CD4-positive, alpha-beta T cell treated with Interleukin-21 for 1 hour (primary cell): ENCODE measurements at regions not wholly inside any gene's neighbourhood (a gene's known extent, or its start where the extent isn't known, plus 50 kb on each side); places are given as distances from the start of the nearest gene placed in this dataset.
A peak's percentile ranks its signal among the peaks of the same experiment; 100 is the strongest.
"Not testable (repeated sequence)": the region's sequence is repeated elsewhere in the genome, so short reads cannot be mapped to it uniquely, and the experiment has no call there.

Source experiments
- DNase-seq: peaks from one replicate; pipeline ENCODE4 v3.0.0-alpha.2; 2020

DNA sequence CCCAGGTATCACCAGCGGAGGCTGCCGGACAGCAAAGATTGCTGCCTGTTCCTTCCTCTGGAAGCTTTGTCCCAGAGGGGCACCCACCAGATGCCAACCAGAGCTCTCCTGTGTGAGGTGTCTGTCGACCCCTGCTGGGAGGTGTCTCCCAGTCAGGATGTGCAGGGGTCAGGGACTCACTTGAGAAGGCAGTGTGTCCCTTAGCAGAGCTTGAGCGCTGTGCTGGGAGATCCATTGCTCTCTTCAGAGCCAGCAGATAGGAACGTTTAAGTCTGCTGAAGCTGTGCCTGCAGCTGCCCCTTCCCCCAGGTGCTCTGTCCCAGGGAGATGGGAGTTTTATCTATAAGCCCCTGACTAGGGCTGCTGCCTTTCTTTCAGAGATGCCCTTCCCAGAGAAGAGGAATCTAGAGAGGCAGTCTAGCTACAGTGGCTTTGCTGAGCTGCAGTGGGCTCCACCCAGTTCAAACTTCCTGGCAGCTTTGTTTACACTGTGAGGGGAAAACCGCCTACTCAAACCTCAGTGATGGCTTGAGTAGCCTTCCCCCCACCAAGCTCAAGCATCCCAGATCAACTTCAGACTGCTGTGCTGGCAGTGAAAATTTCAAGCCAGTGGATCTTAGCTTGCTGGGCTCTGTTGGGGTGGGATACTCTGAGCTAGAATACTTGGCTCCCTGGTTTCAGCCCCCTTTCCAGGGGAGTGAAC, 253.7 kb downstream of the SPATA31A6 start:
- not testable (repeated sequence) for DNase-seq

DNA sequence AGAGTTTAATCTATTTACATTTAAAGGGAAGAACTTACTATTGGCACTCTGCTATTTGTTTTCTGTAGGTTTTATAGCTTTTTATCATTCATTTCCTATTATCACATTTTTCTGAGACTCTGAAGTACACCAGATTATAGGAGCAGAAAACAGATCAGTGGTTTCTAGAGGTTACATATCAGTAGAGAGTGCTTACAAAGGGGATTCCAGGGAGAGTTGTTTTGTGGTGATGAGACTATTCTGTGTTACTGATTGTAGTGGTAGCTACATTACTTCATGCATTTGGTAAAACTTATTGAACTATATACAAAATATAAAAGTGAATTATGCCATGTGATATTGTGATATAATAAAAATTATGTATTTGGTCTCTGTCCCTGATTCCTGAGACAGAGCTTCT, 259.2 kb downstream of the SPATA31A6 start:
- not testable (repeated sequence) for DNase-seq

DNA sequence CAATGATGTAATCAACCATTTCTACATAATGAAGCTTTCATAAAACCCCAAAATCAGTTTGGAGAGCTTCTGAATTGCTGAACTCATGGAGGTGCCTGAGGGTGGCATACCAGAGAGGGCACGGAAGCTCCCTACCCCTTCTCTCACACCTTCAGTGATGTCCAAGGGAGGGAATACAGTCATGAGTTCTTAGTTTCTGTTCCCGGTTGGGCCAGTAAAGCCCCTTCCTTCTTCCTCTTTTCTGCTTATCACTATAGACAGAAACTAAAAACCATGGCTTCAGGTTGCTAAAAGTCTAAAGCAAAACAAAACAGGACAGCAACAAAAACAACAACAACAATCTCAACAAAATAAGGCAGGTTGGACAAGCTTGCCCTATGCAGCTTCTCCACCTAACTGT, 260.0 kb downstream of the SPATA31A6 start:
- not testable (repeated sequence) for DNase-seq

DNA sequence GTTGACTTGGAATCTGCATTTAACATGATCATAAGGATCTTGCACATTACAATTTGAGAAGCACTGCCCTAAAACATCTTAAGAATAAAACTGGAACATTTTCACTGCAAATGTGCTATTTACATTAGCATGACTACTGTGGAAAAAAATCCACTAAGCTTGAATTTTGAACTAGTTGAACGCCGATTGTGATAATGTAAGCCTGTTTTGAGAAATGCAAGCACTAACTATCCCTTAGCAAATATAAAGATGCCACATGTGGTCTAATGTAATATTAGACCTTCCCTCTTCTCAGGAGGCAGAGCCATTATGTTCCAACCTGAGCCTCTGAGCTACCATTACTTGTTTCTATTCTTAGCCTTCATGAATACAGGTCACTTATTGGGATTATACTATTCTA, 278.0 kb downstream of the SPATA31A6 start:
- not testable (repeated sequence) for DNase-seq

DNA sequence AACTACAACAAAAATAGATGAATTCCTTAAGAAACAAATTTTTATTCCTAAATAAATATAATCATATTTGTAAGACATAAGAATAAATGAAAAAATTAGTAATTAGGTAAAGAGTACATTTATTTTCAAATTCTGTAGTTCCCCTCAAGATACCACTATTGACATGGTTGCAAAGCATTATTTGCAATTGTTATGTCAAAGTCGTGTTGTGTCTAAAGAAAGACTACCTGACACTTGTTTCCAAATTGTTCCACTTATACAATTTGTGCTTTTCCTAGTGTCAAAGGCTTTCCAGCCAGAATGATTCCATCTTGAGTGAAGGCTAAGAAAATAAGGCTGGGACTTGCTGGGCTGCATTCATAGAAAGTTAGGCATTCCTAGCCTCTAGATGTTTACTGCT, 278.4 kb downstream of the SPATA31A6 start:
- DNase-seq, result not testable (repeated sequence)

DNA sequence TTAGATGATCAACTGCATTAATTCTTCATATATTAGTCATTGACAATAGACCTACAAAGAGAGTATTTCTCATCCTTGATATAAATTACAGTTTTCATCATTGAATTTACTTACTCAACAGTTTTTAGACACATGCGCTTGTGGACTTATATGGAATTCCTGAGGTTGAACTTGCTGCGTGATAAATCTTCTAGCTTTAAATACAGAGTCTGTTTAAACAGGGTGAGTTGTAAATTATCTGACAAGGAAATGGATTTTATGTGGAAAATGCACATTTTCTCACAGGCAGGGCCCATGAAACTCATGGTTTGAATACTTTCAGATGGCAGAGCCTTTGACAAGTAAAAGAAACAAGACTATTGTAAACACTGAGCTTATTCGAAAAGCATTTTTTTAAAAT, 280.5 kb downstream of the SPATA31A6 start:
- not testable (repeated sequence) for DNase-seq

DNA sequence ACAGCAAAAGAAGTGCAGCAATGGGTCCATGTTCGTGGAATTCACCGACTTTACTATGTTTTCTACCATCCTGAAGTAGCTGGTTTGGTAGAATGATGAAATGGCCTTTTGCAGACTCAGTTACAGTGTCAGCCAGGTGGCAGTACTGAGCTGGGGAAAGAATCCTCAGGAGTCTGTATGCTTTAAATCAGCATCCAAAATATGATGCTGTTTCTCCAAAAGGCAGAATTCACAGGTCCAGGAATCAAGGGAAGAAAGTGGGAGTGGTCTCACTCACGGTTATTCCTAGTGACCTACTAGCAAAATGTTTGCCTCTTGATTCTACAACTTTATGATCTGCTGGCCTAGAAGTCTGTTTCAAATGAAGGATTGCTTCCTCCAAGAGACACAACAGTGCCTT, 287.1 kb downstream of the SPATA31A6 start:
- DNase-seq, result not testable (repeated sequence)

DNA sequence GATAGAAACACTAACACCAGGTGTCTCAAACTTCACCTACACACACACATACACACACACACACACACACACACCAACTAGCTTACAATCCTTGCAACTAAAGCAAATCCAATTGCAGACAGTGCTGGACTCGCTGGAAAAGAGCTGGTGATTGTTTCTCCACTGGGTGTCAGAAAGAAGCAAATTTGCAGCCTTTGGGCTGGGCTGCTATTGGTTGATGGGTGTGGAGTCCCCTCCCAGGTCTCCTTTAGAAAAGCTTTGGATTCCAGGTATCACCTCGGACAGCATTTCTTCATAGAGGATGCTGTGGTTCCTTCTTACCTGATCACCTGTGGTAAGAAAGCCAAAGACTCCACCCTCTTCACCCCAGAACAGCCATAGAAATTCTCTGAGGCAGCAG, 307.5 kb downstream of the SPATA31A6 start:
- not testable (repeated sequence) for DNase-seq

DNA sequence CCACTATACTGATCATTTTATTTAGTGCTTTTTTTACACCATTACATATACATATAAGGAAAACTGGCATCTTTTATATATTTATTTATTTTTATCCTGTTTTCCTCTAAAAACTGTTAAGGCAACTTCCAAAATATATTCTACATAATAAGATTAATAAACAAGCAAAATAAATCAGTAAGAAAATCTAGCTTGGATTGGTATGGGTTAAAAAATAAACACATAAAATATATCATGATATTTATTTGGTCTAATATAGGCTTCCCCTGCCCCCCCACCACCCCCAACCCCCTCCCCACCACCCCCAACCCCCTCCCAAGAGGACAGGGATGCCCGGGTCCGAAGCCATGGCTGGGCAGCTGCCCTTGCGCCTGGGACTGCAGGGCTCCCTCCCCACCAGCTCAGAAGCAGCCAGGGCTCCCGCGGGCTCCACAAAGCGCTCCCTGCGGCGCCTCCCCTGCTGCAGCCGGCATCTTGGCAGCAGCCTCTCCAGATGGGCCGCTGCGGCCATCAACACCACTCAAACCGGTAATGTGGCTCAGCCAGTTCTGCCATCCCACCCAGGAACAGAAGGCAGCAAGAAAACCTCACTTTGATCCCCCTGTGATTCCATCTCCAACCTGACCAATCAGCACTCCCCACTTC, 319.3 kb downstream of the SPATA31A6 start:
- DNase-seq, result not testable (repeated sequence)

DNA sequence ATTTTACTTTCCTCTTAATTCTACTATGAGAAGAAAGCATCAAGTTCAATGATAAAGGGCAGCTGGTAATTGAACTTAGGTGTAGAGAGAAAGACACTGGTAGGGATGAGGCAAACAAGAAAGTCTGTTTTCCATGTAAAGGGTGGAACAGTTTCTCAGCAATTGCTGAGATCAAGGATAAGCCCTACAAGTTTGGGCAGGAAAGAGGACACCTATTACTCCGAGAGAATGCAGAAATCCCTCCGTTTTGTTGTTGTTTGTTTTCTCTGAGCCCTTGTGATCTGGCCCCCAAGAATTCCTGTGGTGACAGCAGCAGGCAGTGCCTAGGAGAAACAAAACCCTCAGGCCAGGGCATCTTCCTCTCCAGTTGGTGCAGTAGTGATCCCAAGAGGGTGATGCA, 324.7 kb downstream of the SPATA31A6 start:
- DNase-seq, result not testable (repeated sequence)

DNA sequence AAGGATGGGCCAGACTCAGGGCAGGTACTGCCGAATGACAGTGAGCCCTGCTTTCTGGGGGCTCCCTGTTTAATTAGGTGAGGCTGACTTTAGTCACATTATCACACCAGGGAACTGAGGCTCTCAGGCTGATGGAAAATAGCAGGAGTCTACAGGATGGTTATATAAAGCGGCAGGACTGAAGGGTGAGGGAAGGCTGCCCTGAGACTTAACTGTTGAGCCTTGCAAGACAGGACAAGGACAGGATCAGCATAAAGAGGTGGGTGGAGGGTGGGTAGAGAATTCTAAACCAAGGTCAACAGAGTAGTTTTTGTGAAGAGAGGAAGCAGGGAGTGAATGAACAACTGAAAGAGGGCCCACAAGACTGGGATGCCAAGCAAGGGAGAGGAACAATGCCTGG, 330.1 kb downstream of the SPATA31A6 start:
- DNase-seq, result not testable (repeated sequence)

DNA sequence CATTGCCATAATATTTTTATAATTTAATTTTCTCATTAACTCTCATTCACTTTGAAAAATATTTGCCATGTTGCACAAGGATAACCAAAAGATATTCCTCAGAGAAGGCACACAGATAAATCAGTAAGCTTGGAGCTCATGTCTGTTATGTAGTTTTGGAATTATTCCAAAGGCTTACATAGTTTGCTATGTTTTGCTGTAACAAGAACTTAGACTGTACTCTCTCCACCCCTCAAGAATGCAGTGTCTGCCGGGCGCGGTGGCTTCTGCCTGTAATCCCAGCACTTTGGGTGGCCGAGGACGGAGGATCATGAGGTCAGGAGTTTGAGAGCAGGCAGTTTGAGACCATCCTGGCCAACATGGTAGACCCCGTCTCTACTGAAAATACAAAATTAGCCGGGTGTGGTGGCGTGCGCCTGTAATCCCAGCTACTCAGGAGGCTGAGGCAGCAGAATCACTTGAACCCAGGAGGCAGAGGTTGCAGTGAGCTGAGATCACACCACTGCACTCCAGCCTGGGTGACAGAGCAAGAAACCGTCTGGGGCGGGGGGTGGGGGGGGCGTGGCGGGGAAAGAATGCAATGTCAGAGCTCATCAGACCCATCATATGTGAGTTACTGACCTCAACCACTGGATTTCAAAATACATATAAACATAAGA, 351.0 kb downstream of the SPATA31A6 start:
- DNase-seq, result not testable (repeated sequence)

DNA sequence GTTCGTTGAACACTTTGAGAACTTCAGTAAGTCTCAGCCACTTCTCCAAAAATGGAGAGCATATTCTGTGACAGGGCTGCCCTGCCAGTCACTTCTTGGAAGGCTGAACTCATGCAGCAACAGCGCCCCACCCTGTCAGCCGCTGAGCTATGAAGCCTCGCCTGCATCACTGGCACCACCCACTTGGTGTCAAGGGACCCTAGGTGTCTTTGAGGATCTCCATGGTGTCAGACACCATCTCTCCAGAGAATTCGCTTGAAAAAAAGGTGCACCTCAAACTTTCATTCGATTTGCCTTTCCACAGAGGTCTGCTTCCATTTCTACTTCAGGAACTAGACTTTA, 351.5 kb downstream of the SPATA31A6 start:
- peak; percentile 21 for DNase-seq

DNA sequence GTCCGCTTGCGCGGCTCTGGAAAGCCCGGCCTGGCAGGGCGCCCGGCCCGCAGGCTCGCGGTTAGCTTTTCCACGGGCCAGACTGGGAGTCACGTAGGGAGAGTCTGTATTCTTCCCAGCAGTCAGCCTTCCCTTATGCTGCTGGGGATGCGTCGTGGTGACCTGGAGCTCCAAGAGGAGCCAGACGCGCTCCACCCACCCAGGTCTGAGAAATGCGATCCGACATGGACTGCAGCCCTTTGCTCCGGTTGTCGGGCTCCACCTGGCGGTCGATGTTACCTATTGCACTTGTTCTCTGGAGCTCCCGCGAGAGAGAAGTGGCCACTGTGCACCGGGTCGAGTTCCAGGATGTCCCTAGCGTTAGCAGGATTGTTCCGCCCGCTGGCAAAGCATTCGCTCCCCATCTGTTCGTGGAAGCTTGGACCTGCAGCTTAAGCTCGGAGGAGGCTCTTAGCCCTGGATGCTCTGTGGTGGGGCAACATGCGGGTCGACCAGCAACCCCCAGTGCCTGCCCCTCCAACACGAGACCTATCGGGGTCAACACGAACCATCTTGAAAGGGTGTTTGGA, 367.4 kb downstream of the SPATA31A6 start:
- DNase-seq, result not testable (repeated sequence)

DNA sequence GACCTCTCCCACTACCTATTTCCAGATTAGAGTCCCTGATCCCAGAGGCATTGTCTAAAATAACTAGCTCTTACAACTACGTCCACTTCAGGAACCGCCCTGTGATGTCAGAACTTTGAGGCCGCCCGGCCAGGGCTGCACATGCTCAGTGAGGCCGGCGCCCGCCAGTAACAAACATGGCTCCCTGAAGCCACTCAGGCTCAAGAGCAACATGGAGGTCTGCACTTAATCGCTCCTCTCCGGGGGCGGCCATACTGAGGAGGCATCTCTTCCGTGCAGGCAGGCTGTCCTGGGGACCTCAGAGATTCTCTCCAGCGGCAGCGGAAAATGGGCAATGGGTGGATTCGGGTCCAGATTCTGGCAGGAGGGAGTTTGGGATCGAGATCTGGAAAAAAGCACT, 385.1 kb downstream of the SPATA31A6 start:
- not testable (repeated sequence) for DNase-seq

DNA sequence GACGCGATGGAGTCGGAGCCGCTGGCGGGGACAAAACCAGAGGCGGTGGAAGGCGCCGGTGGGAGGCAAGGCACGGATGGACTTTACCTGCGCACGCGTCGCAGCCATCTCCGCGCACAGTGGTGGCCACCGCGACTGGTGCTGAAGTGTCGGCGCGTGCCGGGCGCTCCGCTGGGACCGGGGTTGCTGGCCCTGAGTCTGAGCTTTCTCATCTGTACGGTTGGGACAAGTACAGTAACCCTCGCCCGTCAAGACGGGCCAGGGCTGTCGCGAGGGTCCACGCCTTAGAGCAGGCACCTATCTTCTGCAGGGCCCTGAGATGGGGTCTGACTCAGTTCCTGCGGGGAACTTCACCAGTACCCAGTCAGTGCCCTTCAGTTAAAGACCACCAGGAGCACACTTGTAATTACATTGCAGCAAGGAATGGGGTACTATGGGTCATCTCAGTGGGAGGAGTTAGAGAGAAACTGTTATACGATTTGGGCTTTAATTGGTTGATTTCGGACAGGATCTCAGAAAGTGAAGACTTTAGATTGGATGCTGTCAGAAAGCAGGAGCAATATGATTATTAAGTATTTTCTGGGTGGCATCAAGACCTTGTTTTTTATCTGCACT, 385.6 kb downstream of the SPATA31A6 start:
- DNase-seq, result peak; percentile 11

DNA sequence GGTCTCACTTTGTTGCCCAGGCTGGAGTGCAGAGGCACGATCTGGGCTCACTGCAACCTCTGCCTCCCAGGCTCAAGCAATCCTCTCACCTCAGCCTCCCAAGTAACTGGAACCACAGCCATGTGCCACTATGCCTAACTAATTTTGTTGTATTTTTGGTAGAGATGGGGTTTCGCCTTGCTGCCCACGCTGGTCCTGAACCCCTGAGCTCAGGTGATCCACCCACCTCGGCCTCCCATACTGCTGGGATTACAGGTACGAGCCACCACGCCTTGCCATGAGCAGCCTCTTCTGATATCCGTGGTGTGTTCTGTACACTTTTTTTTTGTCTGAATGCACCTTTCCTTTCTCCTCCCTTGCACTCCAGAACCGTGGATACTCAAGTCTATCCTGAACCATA, 394.4 kb downstream of the SPATA31A6 start:
- DNase-seq, result not testable (repeated sequence)
